Nephron (organoid): ENCODE measurements at regions not wholly inside any gene's neighbourhood (a gene's known extent, or its start where the extent isn't known, plus 50 kb on each side); places are given as distances from the start of the nearest gene placed in this dataset.

Experiments used
- H3K27ac Mint-ChIP-seq, 3 experiments: 2 replicates each; pipeline ENCODE4 v1.8.0; 2020; ENCODE audit warnings: mixed read lengths in 3 of 3, mild to moderate bottlenecking in 2 of 3, moderate library complexity in 1 of 3
- H3K27me3 Mint-ChIP-seq: 2 replicates; pipeline ENCODE4 v1.8.0; 2021; ENCODE audit warnings: low read depth, mild to moderate bottlenecking, moderate library complexity, mixed read lengths
- H3K36me3 Mint-ChIP-seq: 2 replicates; pipeline ENCODE4 v1.8.0; 2020; ENCODE audit warnings: low read depth, mixed read lengths
- H3K4me1 Mint-ChIP-seq: 2 replicates; pipeline ENCODE4 v1.8.0; 2020; ENCODE audit warnings: mixed read lengths
- H3K4me3 Mint-ChIP-seq, 3 experiments: 2 replicates each; pipeline ENCODE4 v1.8.0; 2020; ENCODE audit warnings: mild to moderate bottlenecking in 3 of 3, mixed read lengths in 3 of 3, moderate library complexity in 2 of 3
- H3K9me3 Mint-ChIP-seq: 2 replicates; pipeline ENCODE4 v1.8.0; 2020; ENCODE audit warnings: mixed read lengths
- CTCF ChIP-seq, 3 experiments: fragments of 200-600 bp; sonication (generic); IDR thresholded peaks; one replicate each; pipeline ENCODE4 v1.5.0; 2021; ENCODE audit warnings: antibody characterized with exemption in 3 of 3; ENCODE audit not compliant: unreplicated experiment in 3 of 3

GRCh38 chrX:136975684-136976470 lies 57.9 kb downstream of the GPR101 start:
- Mint-ChIP-seq H3K27me3 (peaks cover 4% of the 10 kb centered on the region), H3K9me3 (peaks cover 17% of the 10 kb centered on the region), H3K4me1 (no peaks in the 10 kb centered on the region), H3K27ac (no peak overlapping the region), H3K36me3 (peaks cover 4% of the 10 kb centered on the region), H3K4me3 (no peak overlapping the region)
- no peak for TF ChIP-seq CTCF (IDR thresholded peaks at IDR 0.05; ENCODE audit: unreplicated experiment in 3 of 3)

DNA sequence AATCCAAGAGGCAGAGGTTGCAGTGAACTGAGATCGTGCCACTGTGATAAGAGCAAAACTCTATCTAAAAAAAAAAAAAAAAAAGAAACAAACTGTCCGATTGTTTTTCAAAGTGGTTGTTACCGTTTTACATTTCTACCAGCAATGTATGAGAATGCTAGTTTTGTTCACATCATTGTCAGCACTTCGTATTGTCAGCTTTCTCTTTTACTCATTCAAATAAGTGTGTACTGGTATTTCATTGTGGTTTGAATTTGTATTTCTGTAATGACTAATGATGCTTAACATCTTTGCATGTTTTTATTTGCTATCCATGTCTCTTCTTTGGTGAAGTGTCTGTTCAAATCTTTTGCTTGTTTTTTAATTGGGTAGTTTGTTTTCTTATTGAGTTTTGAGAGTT lies 65.8 kb downstream of the GPR101 start:
- Mint-ChIP-seq H3K9me3 (peaks cover 4% of the 10 kb centered on the region), H3K36me3 (no peaks in the 10 kb centered on the region), H3K27me3 (peaks cover 4% of the 10 kb centered on the region), H3K27ac (no peak overlapping the region), H3K4me1 (no peaks in the 10 kb centered on the region), H3K4me3 (no peak overlapping the region)
- TF ChIP-seq CTCF (IDR thresholded peaks at IDR 0.05; ENCODE audit: unreplicated experiment in 3 of 3): no peak

DNA sequence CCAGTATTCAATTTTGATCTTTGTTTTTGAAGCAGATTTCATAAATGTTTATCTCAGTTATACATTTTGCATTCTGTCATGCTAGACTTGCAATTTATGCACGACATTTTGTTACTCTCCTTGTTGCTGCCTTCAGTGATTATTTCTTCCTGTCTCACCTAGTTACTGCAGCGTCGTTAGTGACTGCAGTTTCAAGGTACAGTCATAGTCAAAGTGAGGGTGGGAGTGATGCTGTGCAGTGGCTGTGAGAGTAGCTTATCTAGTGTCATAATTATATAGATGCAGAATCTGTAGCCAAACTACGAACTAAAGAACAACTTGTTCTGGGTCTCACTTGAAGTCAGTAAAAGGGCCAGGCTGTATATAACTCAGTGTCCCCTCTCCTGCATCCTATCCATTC lies 69.8 kb downstream of the GPR101 start:
- no peaks in the 10 kb centered on the region for H3K36me3 Mint-ChIP-seq
- peaks cover 6% of the 10 kb centered on the region for H3K4me1 Mint-ChIP-seq
- no peak overlapping the region for H3K27ac Mint-ChIP-seq
- H3K4me3 Mint-ChIP-seq: no peak overlapping the region
- peaks cover 4% of the 10 kb centered on the region for H3K9me3 Mint-ChIP-seq
- TF ChIP-seq CTCF (IDR thresholded peaks at IDR 0.05; ENCODE audit: unreplicated experiment in 3 of 3): no peak
- H3K27me3 Mint-ChIP-seq: no peaks in the 10 kb centered on the region

DNA sequence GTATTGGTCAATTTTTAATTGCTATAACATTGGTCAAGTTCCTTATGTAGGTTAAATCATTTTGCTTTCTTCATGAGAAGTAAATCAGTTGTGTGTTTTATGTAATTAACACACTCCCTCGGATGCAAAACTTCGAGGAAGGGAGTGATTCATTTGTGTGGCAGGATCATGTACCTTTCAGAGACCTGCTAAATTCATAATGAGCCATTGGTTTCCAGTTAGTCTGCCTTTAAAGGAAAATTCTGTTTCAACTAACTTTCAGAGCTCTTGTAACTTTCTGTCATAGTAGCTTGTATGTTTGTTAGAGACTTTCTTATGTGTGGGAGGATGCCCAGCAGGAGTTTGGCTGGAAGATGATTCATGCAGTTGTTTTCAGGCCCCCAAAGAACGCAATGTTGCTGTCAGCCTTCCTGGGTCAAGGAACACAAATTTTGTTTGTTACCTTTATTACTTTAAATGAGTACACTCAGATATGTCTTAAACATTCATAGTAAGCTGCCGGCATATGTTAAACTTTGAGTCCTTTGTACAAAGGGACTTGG lies 72.1 kb downstream of the GPR101 start:
- H3K4me3 Mint-ChIP-seq: no peak overlapping the region
- H3K4me1 Mint-ChIP-seq: peaks cover 6% of the 10 kb centered on the region
- H3K27me3 Mint-ChIP-seq: no peaks in the 10 kb centered on the region
- no peak overlapping the region for H3K27ac Mint-ChIP-seq
- H3K9me3 Mint-ChIP-seq: no peaks in the 10 kb centered on the region
- H3K36me3 Mint-ChIP-seq: no peaks in the 10 kb centered on the region
- no peak for TF ChIP-seq CTCF (IDR thresholded peaks at IDR 0.05; ENCODE audit: unreplicated experiment in 3 of 3)

DNA sequence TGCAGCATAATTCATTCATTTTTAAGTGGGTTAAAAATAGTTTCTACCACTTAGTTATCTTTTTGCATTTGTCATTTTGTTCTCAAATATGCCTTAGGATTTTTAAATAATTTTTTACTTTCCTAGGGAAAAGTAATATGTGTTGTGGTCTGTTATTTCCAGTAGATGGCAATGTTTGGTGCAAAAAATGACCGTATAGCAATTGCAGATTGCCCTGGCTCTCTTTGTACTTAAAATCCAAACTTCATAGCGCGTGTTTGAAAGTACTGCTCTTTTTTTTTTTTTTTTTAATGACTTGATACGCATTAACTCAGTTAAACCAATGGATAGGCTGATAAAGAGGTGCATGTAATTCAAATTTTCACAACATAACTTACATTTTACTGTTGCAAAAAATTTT lies 74.4 kb upstream of the RBMX start:
- H3K27ac Mint-ChIP-seq: no peak overlapping the region
- H3K4me1 Mint-ChIP-seq: no peaks in the 10 kb centered on the region
- TF ChIP-seq CTCF (IDR thresholded peaks at IDR 0.05; ENCODE audit: unreplicated experiment in 3 of 3): peak; percentile 23 to 48 (median 31)
- no peaks in the 10 kb centered on the region for H3K9me3 Mint-ChIP-seq
- H3K36me3 Mint-ChIP-seq: no peaks in the 10 kb centered on the region
- no peak overlapping the region for H3K4me3 Mint-ChIP-seq
- H3K27me3 Mint-ChIP-seq: no peaks in the 10 kb centered on the region
